Smooth muscle cell (in vitro differentiated cells): ENCODE measurements at regions not wholly inside any gene's neighbourhood (a gene's known extent, or its start where the extent isn't known, plus 50 kb on each side); places are given as distances from the start of the nearest gene placed in this dataset.
A peak's percentile ranks its signal among the peaks of the same experiment; 100 is the strongest.

ENCODE experiments used
- DNase-seq: peaks from one replicate; lab custom pipeline; 2025; ENCODE audit not compliant: unreplicated experiment; lab: John Stamatoyannopoulos, UW
- H2AFZ ChIP-seq: fragments of 200-600 bp; sonication (generic); 2 replicates; pipeline ENCODE4 v1.6.0; 2016; ENCODE audit warnings: antibody characterized with exemption, low read depth, mild to moderate bottlenecking
- H3F3A ChIP-seq: fragments of 200-600 bp; sonication (generic); 2 replicates; pipeline ENCODE4 v1.6.0; 2017; ENCODE audit warnings: antibody characterized with exemption, low read depth
- H3K27ac ChIP-seq: fragments of 200-600 bp; sonication (generic); 2 replicates; pipeline ENCODE4 v1.5.1; 2016; ENCODE audit warnings: low read depth, mild to moderate bottlenecking
- H3K27me3 ChIP-seq: fragments of 200-600 bp; sonication (generic); 2 replicates; pipeline ENCODE4 v1.6.1; 2016; ENCODE audit warnings: low read depth, mild to moderate bottlenecking
- H3K36me3 ChIP-seq: fragments of 200-600 bp; sonication (generic); 2 replicates; pipeline ENCODE4 v1.5.1; 2016; ENCODE audit warnings: low read depth
- H3K4me1 ChIP-seq: fragments of 200-600 bp; sonication (generic); 2 replicates; pipeline ENCODE4 v1.5.1; 2016; ENCODE audit warnings: low read depth
- H3K4me2 ChIP-seq: fragments of 200-600 bp; sonication (generic); 2 replicates; pipeline ENCODE4 v1.6.0; 2016; ENCODE audit warnings: mild to moderate bottlenecking
- H3K4me3 ChIP-seq: fragments of 200-600 bp; sonication (generic); 2 replicates; pipeline ENCODE4 v1.5.1; 2016; ENCODE audit warnings: mild to moderate bottlenecking
- H3K79me2 ChIP-seq: fragments of 200-600 bp; sonication (generic); 2 replicates; pipeline ENCODE4 v1.6.0; 2016; ENCODE audit warnings: low read depth, mild to moderate bottlenecking
- H3K9ac ChIP-seq: fragments of 200-600 bp; sonication (generic); 2 replicates; pipeline ENCODE4 v1.6.0; 2016; ENCODE audit warnings: low read depth
- H3K9me3 ChIP-seq: fragments of 200-600 bp; sonication (generic); replicated peaks from 2 replicates; pipeline ENCODE4 v1.5.1; 2016; ENCODE audit warnings: low read depth
- H4K20me1 ChIP-seq: fragments of 200-600 bp; sonication (generic); 2 replicates; pipeline ENCODE4 v1.6.0; 2016; ENCODE audit warnings: low read depth
- WGBS: methylation state at CpG from one replicate; pipeline ENCODE4 v1.1.7; 2016; ENCODE audit warnings: low lambda C conversion rate; 5-methylcytosine and 5-hydroxymethylcytosine counted together
- TF ChIP-seq, protein P1 (sequence below): fragments of 200-600 bp; sonication (generic); IDR thresholded peaks from 2 replicates; pipeline ENCODE4 v1.5.1; 2017; ENCODE audit warnings: borderline replicate concordance, mild to moderate bottlenecking, antibody characterized with exemption; ENCODE audit not compliant: insufficient read depth, poor library complexity, severe bottlenecking

DNA sequence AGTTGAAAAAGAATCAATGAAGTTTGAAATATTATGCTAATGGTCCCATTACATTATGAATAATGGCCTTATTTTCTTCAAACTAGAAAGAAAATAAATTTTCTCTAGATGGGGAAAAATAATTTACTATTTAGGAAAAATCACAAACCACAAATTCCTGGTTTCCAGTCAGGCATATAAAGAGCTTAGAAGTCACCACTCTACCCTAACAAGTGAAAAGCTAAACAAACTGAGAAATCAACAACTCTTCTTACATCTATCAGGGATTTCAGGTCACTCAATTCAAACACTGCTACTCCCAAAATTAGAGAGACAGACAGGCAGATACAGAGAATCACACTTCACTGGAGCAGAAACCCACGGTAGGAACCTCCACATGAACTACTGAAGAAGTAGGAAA is 82.1 kb upstream of the LRRC7 start:
- H2AFZ ChIP-seq = no peak overlapping the region
- H3K9me3 ChIP-seq = no peaks in the 10 kb centered on the region
- WGBS = 93% methylated on average over 1 of the region's 1 CpG
- H3K4me2 ChIP-seq = no peak overlapping the region
- TF ChIP-seq, protein P1, sequence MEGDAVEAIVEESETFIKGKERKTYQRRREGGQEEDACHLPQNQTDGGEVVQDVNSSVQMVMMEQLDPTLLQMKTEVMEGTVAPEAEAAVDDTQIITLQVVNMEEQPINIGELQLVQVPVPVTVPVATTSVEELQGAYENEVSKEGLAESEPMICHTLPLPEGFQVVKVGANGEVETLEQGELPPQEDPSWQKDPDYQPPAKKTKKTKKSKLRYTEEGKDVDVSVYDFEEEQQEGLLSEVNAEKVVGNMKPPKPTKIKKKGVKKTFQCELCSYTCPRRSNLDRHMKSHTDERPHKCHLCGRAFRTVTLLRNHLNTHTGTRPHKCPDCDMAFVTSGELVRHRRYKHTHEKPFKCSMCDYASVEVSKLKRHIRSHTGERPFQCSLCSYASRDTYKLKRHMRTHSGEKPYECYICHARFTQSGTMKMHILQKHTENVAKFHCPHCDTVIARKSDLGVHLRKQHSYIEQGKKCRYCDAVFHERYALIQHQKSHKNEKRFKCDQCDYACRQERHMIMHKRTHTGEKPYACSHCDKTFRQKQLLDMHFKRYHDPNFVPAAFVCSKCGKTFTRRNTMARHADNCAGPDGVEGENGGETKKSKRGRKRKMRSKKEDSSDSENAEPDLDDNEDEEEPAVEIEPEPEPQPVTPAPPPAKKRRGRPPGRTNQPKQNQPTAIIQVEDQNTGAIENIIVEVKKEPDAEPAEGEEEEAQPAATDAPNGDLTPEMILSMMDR = no peak
- H3F3A ChIP-seq = no peaks in the 10 kb centered on the region
- peaks cover 4% of the 10 kb centered on the region for H3K27me3 ChIP-seq
- no peak overlapping the region for H3K9ac ChIP-seq
- no peak overlapping the region for H3K27ac ChIP-seq
- no peak for DNase-seq
- no peak overlapping the region for H3K4me3 ChIP-seq
- no peaks in the 10 kb centered on the region for H3K36me3 ChIP-seq
- H3K4me1 ChIP-seq = no peaks in the 10 kb centered on the region
- no peaks in the 10 kb centered on the region for H4K20me1 ChIP-seq
- no peaks in the 10 kb centered on the region for H3K79me2 ChIP-seq

DNA sequence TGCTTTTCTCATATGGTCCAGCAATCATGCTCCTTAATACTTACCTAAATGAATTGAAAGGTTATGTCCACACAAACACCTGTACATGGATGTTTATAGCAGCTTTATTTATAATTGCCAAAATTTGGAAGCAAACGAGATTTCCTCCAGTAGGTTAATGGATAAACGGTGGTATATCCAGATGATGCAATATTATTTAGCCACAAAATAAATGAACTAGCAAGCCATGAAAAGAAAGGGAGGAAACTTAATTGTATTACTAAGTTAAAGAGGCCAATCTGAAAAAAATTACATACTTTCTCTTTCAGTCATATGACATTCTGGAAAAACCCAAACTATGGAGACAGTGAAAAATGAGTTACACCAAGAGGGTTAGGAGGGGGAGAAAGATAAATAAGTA is 76.3 kb upstream of the LRRC7 start:
- H3K4me1 ChIP-seq = no peaks in the 10 kb centered on the region
- H4K20me1 ChIP-seq = no peaks in the 10 kb centered on the region
- no peaks in the 10 kb centered on the region for H3F3A ChIP-seq
- H3K36me3 ChIP-seq = no peaks in the 10 kb centered on the region
- H3K4me3 ChIP-seq = no peak overlapping the region
- no peaks in the 10 kb centered on the region for H3K9me3 ChIP-seq
- H3K4me2 ChIP-seq = no peak overlapping the region
- no peaks in the 10 kb centered on the region for H3K79me2 ChIP-seq
- TF ChIP-seq, protein P1 = no peak
- no peaks in the 10 kb centered on the region for H3K27me3 ChIP-seq
- H3K27ac ChIP-seq = no peak overlapping the region
- no peak overlapping the region for H2AFZ ChIP-seq
- WGBS = 93% methylated on average over 2 of the region's 2 CpGs
- no peak overlapping the region for H3K9ac ChIP-seq
- DNase-seq = no peak

DNA sequence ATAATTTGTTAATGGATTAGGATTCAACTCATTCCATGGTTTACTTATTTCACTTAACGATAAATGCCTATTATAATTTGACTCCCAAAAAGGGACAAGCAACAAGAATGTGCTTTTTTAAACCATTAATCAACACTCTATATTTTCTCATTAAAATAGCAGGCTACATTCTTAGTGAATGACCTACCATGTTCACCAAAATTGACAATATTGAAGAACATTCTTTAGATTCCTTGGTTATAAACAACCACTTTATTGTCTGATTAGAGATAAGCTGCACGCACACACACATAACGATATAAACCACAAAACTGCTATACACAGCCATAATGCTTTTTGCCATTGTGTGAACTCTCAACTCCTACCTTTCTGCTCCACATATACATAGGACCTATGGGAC is 75.4 kb upstream of the LRRC7 start:
- 68% methylated on average over 3 of the region's 3 CpGs for WGBS
- no peak overlapping the region for H3K9ac ChIP-seq
- no peaks in the 10 kb centered on the region for H3F3A ChIP-seq
- H2AFZ ChIP-seq = no peak overlapping the region
- H3K36me3 ChIP-seq = no peaks in the 10 kb centered on the region
- H3K9me3 ChIP-seq = no peaks in the 10 kb centered on the region
- TF ChIP-seq, protein P1 = no peak
- H3K27ac ChIP-seq = no peak overlapping the region
- H3K4me3 ChIP-seq = no peak overlapping the region
- no peaks in the 10 kb centered on the region for H3K27me3 ChIP-seq
- no peak for DNase-seq
- H3K79me2 ChIP-seq = no peaks in the 10 kb centered on the region
- H3K4me1 ChIP-seq = no peaks in the 10 kb centered on the region
- H4K20me1 ChIP-seq = no peaks in the 10 kb centered on the region
- no peak overlapping the region for H3K4me2 ChIP-seq

DNA sequence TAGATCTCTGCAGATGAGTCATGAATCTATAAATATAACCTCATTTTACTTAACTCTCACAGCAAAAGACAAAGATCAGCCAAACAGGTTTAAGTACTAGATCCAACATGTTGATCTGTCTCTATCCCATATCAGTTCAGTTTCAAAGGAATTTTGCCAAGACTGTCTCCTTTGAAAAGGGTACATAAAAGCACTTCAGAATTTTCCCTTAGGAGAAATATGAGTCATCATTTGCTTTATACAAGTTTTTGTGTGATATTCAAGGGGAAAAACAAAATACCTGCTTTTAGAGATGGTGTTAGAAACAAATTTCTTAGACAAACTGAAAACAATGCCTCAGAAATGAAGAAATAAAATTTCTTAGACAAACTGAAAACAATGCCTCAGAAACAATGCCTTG is 73.5 kb upstream of the LRRC7 start:
- Histone ChIP-seq H3K79me2 (no peaks in the 10 kb centered on the region), H3K4me3 (no peak overlapping the region), H3K9me3 (no peaks in the 10 kb centered on the region), H3K9ac (no peak overlapping the region), H3K27me3 (no peaks in the 10 kb centered on the region), H3K4me1 (no peaks in the 10 kb centered on the region), H3F3A (no peaks in the 10 kb centered on the region), H4K20me1 (no peaks in the 10 kb centered on the region), H3K36me3 (no peaks in the 10 kb centered on the region), H2AFZ (no peak overlapping the region), H3K27ac (peak overlapping the region; percentile 47), H3K4me2 (no peak overlapping the region)
- TF ChIP-seq, protein P1 = no peak
- DNase-seq = no peak
